H9 (cell line): ENCODE measurements at regions not wholly inside any gene's neighbourhood (a gene's known extent, or its start where the extent isn't known, plus 50 kb on each side); places are given as distances from the start of the nearest gene placed in this dataset.

Experiments
- DNase-seq: peaks from one replicate; pipeline ENCODE4 v3.0.0-alpha.2; 2017
- H2AFZ ChIP-seq: one replicate; pipeline ENCODE4 v1.6.1; 2013; ENCODE audit warnings: mild to moderate bottlenecking, low read length, control low read depth, moderate library complexity
- H2AK5ac ChIP-seq: 2 replicates; pipeline ENCODE4 v1.6.1; 2013; ENCODE audit warnings: low read length, control low read depth, mixed read lengths; ENCODE audit not compliant: insufficient read length
- H2BK120ac ChIP-seq: one replicate; pipeline ENCODE4 v1.6.1; 2013; ENCODE audit warnings: low read depth, mild to moderate bottlenecking, low read length, control low read depth, inconsistent platforms; ENCODE audit not compliant: poor library complexity, severe bottlenecking
- H2BK12ac ChIP-seq: 2 replicates; pipeline ENCODE4 v1.6.1; 2013; ENCODE audit warnings: low read length, control low read depth, mixed read lengths, low read depth; ENCODE audit not compliant: insufficient read length
- H2BK15ac ChIP-seq: 2 replicates; pipeline ENCODE4 v1.6.1; 2013; ENCODE audit warnings: low read depth, low read length, control low read depth
- H2BK20ac ChIP-seq: one replicate; pipeline ENCODE4 v1.6.1; 2013; ENCODE audit warnings: low read depth, mild to moderate bottlenecking, low read length, control low read depth, inconsistent platforms; ENCODE audit not compliant: poor library complexity, severe bottlenecking
- H2BK5ac ChIP-seq: 2 replicates; pipeline ENCODE4 v1.6.1; 2013; ENCODE audit warnings: low read length, control low read depth, mixed read lengths; ENCODE audit not compliant: insufficient read length
- H3K14ac ChIP-seq: 2 replicates; pipeline ENCODE4 v1.6.1; 2013; ENCODE audit warnings: low read length, control low read depth; ENCODE audit not compliant: insufficient read depth
- H3K18ac ChIP-seq: 2 replicates; pipeline ENCODE4 v1.6.1; 2013; ENCODE audit warnings: low read depth, mild to moderate bottlenecking, mixed read lengths, low read length, control low read depth; ENCODE audit not compliant: insufficient read length
- H3K23ac ChIP-seq: 2 replicates; pipeline ENCODE4 v1.6.1; 2013; ENCODE audit warnings: low read length, control low read depth, mixed read lengths, low read depth; ENCODE audit not compliant: insufficient read length
- H3K23me2 ChIP-seq: 2 replicates; pipeline ENCODE4 v1.6.1; 2013; ENCODE audit warnings: low read depth, mild to moderate bottlenecking, mixed read lengths, low read length, control low read depth; ENCODE audit not compliant: insufficient read length, poor library complexity, severe bottlenecking
- H3K27ac ChIP-seq: 2 replicates; pipeline ENCODE4 v1.5.1; 2013; ENCODE audit warnings: low read length, control low read depth, mixed read lengths, low read depth; ENCODE audit not compliant: insufficient read length
- H3K27me3 ChIP-seq: 2 replicates; pipeline ENCODE4 v1.6.1; 2013; ENCODE audit warnings: low read length, control low read depth, inconsistent platforms; ENCODE audit not compliant: insufficient read depth
- H3K4ac ChIP-seq: 2 replicates; pipeline ENCODE4 v1.6.1; 2013; ENCODE audit warnings: low read depth, mild to moderate bottlenecking, control low read depth, inconsistent platforms, low read length, moderate library complexity
- H3K4me1 ChIP-seq: 2 replicates; pipeline ENCODE4 v1.6.1; 2013; ENCODE audit warnings: low read length, control low read depth, inconsistent platforms; ENCODE audit not compliant: insufficient read depth
- H3K4me2 ChIP-seq: 2 replicates; pipeline ENCODE4 v1.6.1; 2013; ENCODE audit warnings: low read length, control low read depth, mixed read lengths; ENCODE audit not compliant: insufficient read length, insufficient read depth
- H3K56ac ChIP-seq: 2 replicates; pipeline ENCODE4 v1.6.1; 2013; ENCODE audit warnings: low read depth, mild to moderate bottlenecking, mixed read lengths, low read length, control low read depth; ENCODE audit not compliant: insufficient read length
- H3K79me1 ChIP-seq: 2 replicates; pipeline ENCODE4 v1.6.1; 2013; ENCODE audit warnings: low read depth, mild to moderate bottlenecking, moderate library complexity, low read length, control low read depth, inconsistent platforms; ENCODE audit not compliant: insufficient read depth, poor library complexity, severe bottlenecking
- H3K79me2 ChIP-seq: 2 replicates; pipeline ENCODE4 v1.6.1; 2013; ENCODE audit warnings: low read length, control low read depth, inconsistent platforms; ENCODE audit not compliant: insufficient read depth
- H3K9ac ChIP-seq: 2 replicates; pipeline ENCODE4 v1.6.1; 2013; ENCODE audit warnings: low read length, control low read depth, mixed read lengths; ENCODE audit not compliant: insufficient read length; ENCODE audit errors: extremely low read depth
- H3K9me3 ChIP-seq: one replicate; pipeline ENCODE4 v1.6.1; 2013; ENCODE audit warnings: low read depth, low read length, inconsistent platforms; ENCODE audit not compliant: control insufficient read depth
- H3T11ph ChIP-seq: one replicate; pipeline ENCODE4 v1.6.1; 2013; ENCODE audit warnings: mild to moderate bottlenecking, low read length, control low read depth, inconsistent platforms
- H4K20me1 ChIP-seq: one replicate; pipeline ENCODE4 v1.6.1; 2013; ENCODE audit not compliant: control insufficient read depth, insufficient read length, insufficient read depth
- H4K5ac ChIP-seq: 2 replicates; pipeline ENCODE4 v1.6.1; 2013; ENCODE audit warnings: low read depth, mild to moderate bottlenecking, mixed read lengths, low read length, control low read depth; ENCODE audit not compliant: insufficient read length
- H4K8ac ChIP-seq: replicated peaks from 2 replicates; pipeline ENCODE4 v1.6.1; 2013; ENCODE audit warnings: low read length, control low read depth, mixed read lengths, low read depth; ENCODE audit not compliant: insufficient read length
- H4K91ac ChIP-seq: 2 replicates; pipeline ENCODE4 v1.6.1; 2013; ENCODE audit warnings: low read depth, mild to moderate bottlenecking, moderate library complexity, mixed read lengths, low read length, control low read depth; ENCODE audit not compliant: insufficient read length
- H3K27ac Mint-ChIP-seq, 3 experiments: 2 replicates in 2 of 3; 3 replicates in 1 of 3; pipeline ENCODE4 v1.8.0; 2020 to 2021; ENCODE audit warnings: mixed read lengths in 3 of 3, mild to moderate bottlenecking in 1 of 3, moderate library complexity in 1 of 3
- H3K27me3 Mint-ChIP-seq: 2 replicates; pipeline ENCODE4 v1.8.0; 2021; ENCODE audit warnings: low read depth, mild to moderate bottlenecking, moderate library complexity, mixed read lengths
- H3K36me3 Mint-ChIP-seq, 3 experiments: 2 replicates in 2 of 3; 3 replicates in 1 of 3; pipeline ENCODE4 v1.8.0; 2020 to 2021; ENCODE audit warnings: low read depth in 3 of 3, mixed read lengths in 3 of 3; ENCODE audit not compliant: insufficient read depth in 1 of 3
- H3K4me1 Mint-ChIP-seq, 2 experiments: 2 replicates each; pipeline ENCODE4 v1.8.0; 2020; ENCODE audit warnings: mixed read lengths in 2 of 2
- H3K4me3 Mint-ChIP-seq, 2 experiments: 2 replicates in 1 of 2; 3 replicates in 1 of 2; pipeline ENCODE4 v1.8.0; 2020 to 2021; ENCODE audit warnings: mild to moderate bottlenecking in 2 of 2, mixed read lengths in 2 of 2, moderate library complexity in 1 of 2
- H3K9me3 Mint-ChIP-seq, 2 experiments: 2 replicates in 1 of 2; 3 replicates in 1 of 2; pipeline ENCODE4 v1.8.0; 2020; ENCODE audit warnings: mild to moderate bottlenecking in 2 of 2, mixed read lengths in 2 of 2, moderate library complexity in 1 of 2
- CTCF ChIP-seq: fragments of 200-600 bp; sonication (generic); conservative IDR thresholded peaks from 3 replicates; pipeline ENCODE4 v1.8.0; 2021; ENCODE audit warnings: antibody characterized with exemption, mild to moderate bottlenecking
- WGBS: extraction: QIAGEN DNeasy Blood & Tissue Kit; methylation state at CpG from one replicate; pipeline ENCODE4 v1.1.7; 2013; ENCODE audit warnings: missing lambda C conversion rate, low lambda C conversion rate, mixed read lengths; ENCODE audit not compliant: insufficient read length; ENCODE audit errors: extremely low coverage; 5-methylcytosine and 5-hydroxymethylcytosine counted together

- H2BK15ac ChIP-seq, result no peak overlapping the region
- H3K27me3 ChIP-seq, result no peaks in the 10 kb centered on the region
- H3K27ac ChIP-seq, result no peak overlapping the region
- H3K4ac ChIP-seq, result no peak overlapping the region
- H3K9ac ChIP-seq, result no peak overlapping the region
- peaks cover 9% of the 10 kb centered on the region for H3K27me3 Mint-ChIP-seq
- H2BK12ac ChIP-seq, result no peak overlapping the region
- no peak overlapping the region for H3K56ac ChIP-seq
- H2BK20ac ChIP-seq, result no peak overlapping the region
- no peak for TF ChIP-seq CTCF
- H3K9me3 Mint-ChIP-seq, result no peaks in the 10 kb centered on the region; a peak in 1 of 5 replicates
- no peak overlapping the region for H4K91ac ChIP-seq
- no peak for DNase-seq
- no peak overlapping the region for H2AFZ ChIP-seq
- H3K4me1 ChIP-seq, result no peaks in the 10 kb centered on the region
- H3K4me1 Mint-ChIP-seq, result peaks cover 0 to 23% of the 10 kb centered on the region in 2 experiments; a peak in 3 of 4 replicates
- H3K36me3 Mint-ChIP-seq, result no peaks in the 10 kb centered on the region
- no peaks in the 10 kb centered on the region for H4K20me1 ChIP-seq
- H2AK5ac ChIP-seq, result no peak overlapping the region
- H2BK5ac ChIP-seq, result no peak overlapping the region
- H3K18ac ChIP-seq, result no peak overlapping the region
- no peak overlapping the region for H3K23ac ChIP-seq
- H3K4me2 ChIP-seq, result no peak overlapping the region
- no peak overlapping the region for H2BK120ac ChIP-seq
- H3T11ph ChIP-seq, result no peak overlapping the region
- WGBS, result no CpG with 5 or more reads among the region's 6 CpGs
- no peaks in the 10 kb centered on the region for H3K79me1 ChIP-seq
- H4K8ac ChIP-seq, result no peak overlapping the region
- no peak overlapping the region for H3K4me3 Mint-ChIP-seq
- no peak overlapping the region for H4K5ac ChIP-seq
- no peaks in the 10 kb centered on the region for H3K9me3 ChIP-seq
- no peaks in the 10 kb centered on the region for H3K23me2 ChIP-seq
- H3K14ac ChIP-seq, result no peak overlapping the region
- no peak overlapping the region for H3K27ac Mint-ChIP-seq
- no peaks in the 10 kb centered on the region for H3K79me2 ChIP-seq
Measured at GRCh38 chr15:77695548-77695947, 62.8 kb upstream of the LINGO1 start.
